Astrocyte of the spinal cord (primary cell): ENCODE measurements at regions not wholly inside any gene's neighbourhood (a gene's known extent, or its start where the extent isn't known, plus 50 kb on each side); places are given as distances from the start of the nearest gene placed in this dataset.
"Not testable (repeated sequence)": the region's sequence is repeated elsewhere in the genome, so short reads cannot be mapped to it uniquely, and the experiment has no call there.

Experiments
- DNase-seq: peaks from one replicate; pipeline ENCODE4 v3.0.0; 2011; ENCODE audit warnings: low read depth, low spot score
- H3K4me3 ChIP-seq: 2 replicates; pipeline ENCODE4 v1.5.1; 2011; ENCODE audit warnings: low read depth, mild to moderate bottlenecking, low read length, moderate library complexity
- CTCF ChIP-seq: IDR thresholded peaks from 2 replicates; pipeline ENCODE4 v1.5.1; 2012; ENCODE audit warnings: low read depth, mild to moderate bottlenecking, low read length, inconsistent platforms
- in situ Hi-C: cut with HindIII; loops from 2 replicates; pipeline ENCODE4 v1.10.0; 2017; ENCODE audit warnings: low sequenced_read_pairs

- H3K4me3 ChIP-seq = no peak overlapping the region
- in situ Hi-C loops = no loop called here
- TF ChIP-seq CTCF = no peak
- no peak for DNase-seq
Measured at GRCh38 chr7:10779465-10780399, 193.9 kb upstream of the PHF14 start.

- no peak overlapping the region for H3K4me3 ChIP-seq
- DNase-seq = no peak
- TF ChIP-seq CTCF = no peak
- in situ Hi-C loops = no loop called here
Measured at GRCh38 chr7:10780400-10780747, 193.3 kb upstream of the PHF14 start.

- H3K4me3 ChIP-seq, in situ Hi-C loops, DNase-seq: not testable (repeated sequence)
Measured at GRCh38 chr7:10786976-10787375, 186.7 kb upstream of the PHF14 start.

GRCh38 chr7:10789170-10789569 lies 184.5 kb upstream of the PHF14 start:
- H3K4me3 ChIP-seq = no peak overlapping the region
- DNase-seq = no peak
- no peak for TF ChIP-seq CTCF
- in situ Hi-C loops = no loop called here

- no peak for TF ChIP-seq CTCF
- in situ Hi-C loops = no loop called here
- no peak for DNase-seq
- H3K4me3 ChIP-seq = no peak overlapping the region
Measured at GRCh38 chr7:10790910-10791309, 182.8 kb upstream of the PHF14 start.

- H3K4me3 ChIP-seq = no peak overlapping the region
- in situ Hi-C loops = no loop called here
- TF ChIP-seq CTCF = no peak
- DNase-seq = peak; percentile 20
Measured at GRCh38 chr7:10793995-10794775, 179.5 kb upstream of the PHF14 start.

GRCh38 chr7:10797157-10797556 lies 176.5 kb upstream of the PHF14 start:
- no peak for DNase-seq
- no peak overlapping the region for H3K4me3 ChIP-seq
- in situ Hi-C loops = no loop called here
- no peak for TF ChIP-seq CTCF
